T-cell (primary cell): ENCODE measurements at regions not wholly inside any gene's neighbourhood (a gene's known extent, or its start where the extent isn't known, plus 50 kb on each side); places are given as distances from the start of the nearest gene placed in this dataset.

Experiments used
- ATAC-seq, 4 experiments: fragments of 200-7000 bp in 3 of 4; fragments of 150-1000 bp in 1 of 4; cut with Tn5 transposase; replicated peaks in 1 of 4; 1 replicate in 3 of 4; 2 replicates in 1 of 4; pipeline ENCODE4 v1.10.0; 2021; ENCODE audit warnings: moderate library complexity in 3 of 4, mild to moderate bottlenecking in 2 of 4, moderate number of reproducible peaks in 1 of 4
- CTCF ChIA-PET, 2 donors: fragments of 300-600 bp; sonication (Branson Sonifier 250); formaldehyde crosslinking; loops; one replicate each; lab custom pipeline; 2022; ENCODE audit warnings: antibody characterized with exemption in 2 of 2; lab: Charles Lee
- POLR2A ChIA-PET, 2 donors: fragments of 300-600 bp; sonication (Branson Sonifier 250); formaldehyde crosslinking; loops; one replicate each; lab custom pipeline; 2022; ENCODE audit warnings: antibody characterized with exemption in 2 of 2; lab: Charles Lee
- DNase-seq, 35 experiments: peaks; one replicate each; pipeline versions ENCODE4 v3.0.0 to v3.0.0-alpha.2; 2013 to 2023
- H3K27ac ChIP-seq: one replicate; pipeline ENCODE4 v1.5.1; 2013; ENCODE audit warnings: low read length
- H3K27me3 ChIP-seq, 2 experiments: replicated peaks in 1 of 2; 1 replicate in 1 of 2; 2 replicates in 1 of 2; pipeline versions ENCODE4 v1.6.1 to v1.7.0; 2013; ENCODE audit warnings: low read length in 1 of 2, mixed read lengths in 1 of 2; ENCODE audit not compliant: control insufficient read depth in 2 of 2, insufficient read depth in 2 of 2; ENCODE audit errors: extremely low read depth in 1 of 2
- H3K36me3 ChIP-seq, 2 donors: 1 replicate in 1 of 2; 2 replicates in 1 of 2; pipeline versions ENCODE4 v1.6.1 to v1.7.0; 2013; ENCODE audit warnings: low read length in 1 of 2; ENCODE audit not compliant: control insufficient read depth in 2 of 2, insufficient read depth in 1 of 2; ENCODE audit errors: extremely low read depth in 1 of 2
- H3K4me1 ChIP-seq, 2 experiments: 1 replicate in 1 of 2; 2 replicates in 1 of 2; pipeline versions ENCODE4 v1.6.1 to v1.7.0; 2013; ENCODE audit warnings: low read length in 2 of 2, mixed read lengths in 1 of 2; ENCODE audit not compliant: insufficient read depth in 2 of 2, control insufficient read depth in 1 of 2; ENCODE audit errors: extremely low read depth in 1 of 2
- H3K4me3 ChIP-seq, 2 donors: 1 replicate in 1 of 2; 2 replicates in 1 of 2; pipeline versions ENCODE4 v1.5.1 to v1.7.0; 2013; ENCODE audit warnings: mild to moderate bottlenecking in 2 of 2, low read length in 1 of 2, moderate library complexity in 1 of 2; ENCODE audit not compliant: control insufficient read depth in 1 of 2; ENCODE audit errors: extremely low read depth in 1 of 2
- H3K9me3 ChIP-seq: 2 replicates; pipeline ENCODE4 v1.7.0; 2013
- H3K27ac Mint-ChIP-seq, 2 donors: one replicate each; pipeline ENCODE4 v1.8.0; 2020 to 2021; ENCODE audit warnings: mild to moderate bottlenecking in 2 of 2, mixed read lengths in 2 of 2
- H3K27me3 Mint-ChIP-seq, 2 donors: one replicate each; pipeline ENCODE4 v1.8.0; 2021 to 2022; ENCODE audit warnings: mixed read lengths in 2 of 2
- H3K36me3 Mint-ChIP-seq: one replicate; pipeline ENCODE4 v1.8.0; 2021; ENCODE audit warnings: mixed read lengths
- H3K4me1 Mint-ChIP-seq, 3 donors: one replicate each; pipeline ENCODE4 v1.8.0; 2020 to 2022; ENCODE audit warnings: mixed read lengths in 3 of 3, mild to moderate bottlenecking in 1 of 3
- H3K4me3 Mint-ChIP-seq, 3 donors: one replicate each; pipeline ENCODE4 v1.8.0; 2020 to 2022; ENCODE audit warnings: mild to moderate bottlenecking in 3 of 3, mixed read lengths in 3 of 3, moderate library complexity in 3 of 3
- H3K9me3 Mint-ChIP-seq, 3 donors: one replicate each; pipeline ENCODE4 v1.8.0; 2020 to 2022; ENCODE audit warnings: mixed read lengths in 3 of 3
- WGBS: methylation state at CpG from one replicate; pipeline ENCODE4 v1.1.5; 2013; ENCODE audit warnings: missing lambda C conversion rate; ENCODE audit not compliant: insufficient coverage; 5-methylcytosine and 5-hydroxymethylcytosine counted together

DNA sequence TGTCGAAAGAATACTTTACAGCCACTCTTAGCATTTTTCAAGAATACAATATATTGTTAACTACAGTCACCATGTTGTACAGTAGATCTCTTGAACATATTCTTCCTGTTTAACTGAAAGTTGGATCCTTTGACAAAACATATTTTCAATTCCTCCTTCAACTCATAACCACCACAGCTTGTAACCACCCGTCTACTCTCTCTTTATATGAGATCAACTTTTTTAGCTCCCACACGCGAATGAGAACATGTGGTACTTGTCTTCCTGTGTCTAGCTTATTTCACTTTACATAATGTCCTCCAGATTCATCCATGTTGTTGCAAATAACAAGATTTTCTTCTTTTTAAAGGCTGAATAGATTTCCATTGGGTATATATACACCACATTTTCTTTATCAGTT is 338.3 kb upstream of the IGFBP7 start:
- Mint-ChIP-seq H3K4me1 (no peaks in the 10 kb centered on the region), H3K4me3 (no peak overlapping the region), H3K27ac (no peak overlapping the region), H3K36me3 (no peaks in the 10 kb centered on the region), H3K9me3 (peaks cover 8 to 30% (median 9%) of the 10 kb centered on the region in 3 donors), H3K27me3 (no peaks in the 10 kb centered on the region)
- ChIA-PET CTCF (no interaction called here), POLR2A (no interaction called here)
- Histone ChIP-seq H3K9me3 (no peaks in the 10 kb centered on the region), H3K4me3 (no peak overlapping the region), H3K4me1 (no peaks in the 10 kb centered on the region), H3K27ac (no peak overlapping the region), H3K27me3 (no peaks in the 10 kb centered on the region), H3K36me3 (no peaks in the 10 kb centered on the region)
- DNase-seq (no peak), ATAC-seq (no peak)
- WGBS, result 74% methylated on average over 2 of the region's 4 CpGs

DNA sequence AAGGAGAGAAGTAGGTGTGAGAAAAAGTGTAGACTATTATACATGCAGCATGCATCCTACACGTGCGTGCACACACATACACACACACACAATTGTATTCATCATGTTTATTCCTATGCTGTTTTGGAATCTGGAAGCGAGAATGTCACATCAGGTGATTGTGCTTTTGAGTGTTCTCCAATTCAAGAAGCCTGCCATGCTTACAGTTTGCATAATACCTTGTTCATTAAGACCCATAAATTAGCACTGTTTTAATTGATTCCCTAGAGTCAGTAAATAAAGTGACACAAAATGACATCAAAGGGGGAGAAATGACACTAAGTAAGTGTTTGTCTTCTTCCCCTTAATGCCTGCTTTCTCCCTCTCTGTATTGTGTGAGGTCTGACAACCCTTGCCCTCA is 336.1 kb upstream of the IGFBP7 start:
- ATAC-seq (no peak), DNase-seq (no peak)
- peaks cover 3 to 13% (median 8%) of the 10 kb centered on the region in 3 donors for H3K9me3 Mint-ChIP-seq
- H3K4me3 Mint-ChIP-seq, result no peak overlapping the region
- no peaks in the 10 kb centered on the region for H3K4me1 ChIP-seq
- H3K36me3 ChIP-seq, result no peaks in the 10 kb centered on the region
- no peaks in the 10 kb centered on the region for H3K27me3 Mint-ChIP-seq
- ChIA-PET POLR2A (no interaction called here), CTCF (no interaction called here)
- H3K4me1 Mint-ChIP-seq, result no peaks in the 10 kb centered on the region
- WGBS, result 83% methylated on average over 1 of the region's 3 CpGs
- no peaks in the 10 kb centered on the region for H3K9me3 ChIP-seq
- no peaks in the 10 kb centered on the region for H3K36me3 Mint-ChIP-seq
- H3K27ac Mint-ChIP-seq, result no peak overlapping the region
- no peaks in the 10 kb centered on the region for H3K27me3 ChIP-seq
- H3K27ac ChIP-seq, result no peak overlapping the region
- no peak overlapping the region for H3K4me3 ChIP-seq

DNA sequence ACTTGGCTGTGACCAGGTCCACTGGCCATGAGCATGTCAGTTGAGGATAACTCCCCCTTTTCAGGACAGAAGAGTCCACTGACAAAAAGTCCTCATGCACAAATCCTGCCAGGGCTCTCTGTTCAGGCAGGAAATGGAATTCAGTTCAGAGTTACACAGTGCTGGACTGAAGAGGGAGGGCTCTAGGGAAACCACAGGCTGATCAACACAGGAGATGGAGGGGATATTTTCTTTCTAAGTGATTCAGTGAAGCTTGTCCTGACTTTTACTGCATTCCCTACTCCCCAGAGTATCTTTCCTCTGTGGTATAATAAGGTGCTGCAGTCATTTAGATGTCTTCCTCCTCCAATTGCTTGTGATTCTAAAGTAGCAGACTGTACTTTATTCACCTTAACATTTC is 335.5 kb upstream of the IGFBP7 start:
- no peaks in the 10 kb centered on the region for H3K9me3 ChIP-seq
- no peaks in the 10 kb centered on the region for H3K4me1 Mint-ChIP-seq
- no peaks in the 10 kb centered on the region for H3K4me1 ChIP-seq
- ChIA-PET CTCF (no interaction called here), POLR2A (no interaction called here)
- no peaks in the 10 kb centered on the region for H3K27me3 Mint-ChIP-seq
- H3K9me3 Mint-ChIP-seq, result peaks cover 3 to 9% (median 8%) of the 10 kb centered on the region in 3 donors
- H3K27ac ChIP-seq, result no peak overlapping the region
- H3K27me3 ChIP-seq, result no peaks in the 10 kb centered on the region
- DNase-seq, result no peak
- H3K36me3 ChIP-seq, result no peaks in the 10 kb centered on the region
- H3K36me3 Mint-ChIP-seq, result no peaks in the 10 kb centered on the region
- H3K4me3 Mint-ChIP-seq, result no peak overlapping the region
- ATAC-seq, result no peak
- H3K27ac Mint-ChIP-seq, result no peak overlapping the region
- H3K4me3 ChIP-seq, result no peak overlapping the region

DNA sequence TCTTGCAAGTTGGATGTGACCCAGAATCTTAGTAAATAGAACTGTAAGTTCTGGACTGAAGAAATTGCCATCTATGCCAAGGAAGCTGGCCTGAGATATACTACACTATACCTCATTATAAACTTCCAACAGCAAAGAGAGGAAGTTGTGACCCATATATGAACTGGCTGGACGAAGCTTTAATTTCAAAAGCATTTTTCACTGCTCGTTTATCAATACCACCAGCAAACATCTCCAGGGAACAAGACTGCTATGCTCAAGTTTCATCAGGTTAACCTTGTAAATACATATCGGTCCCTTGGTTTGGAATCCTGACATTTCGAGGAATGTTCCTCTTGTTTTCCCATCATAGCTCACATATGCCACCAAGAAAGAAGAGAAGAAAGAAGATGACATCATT is 334.5 kb upstream of the IGFBP7 start:
- no peaks in the 10 kb centered on the region for H3K4me1 ChIP-seq
- ATAC-seq (no peak), DNase-seq (no peak)
- Mint-ChIP-seq H3K4me3 (no peak overlapping the region), H3K27ac (no peak overlapping the region), H3K9me3 (peaks cover 3 to 8% (median 6%) of the 10 kb centered on the region in 3 donors), H3K4me1 (no peaks in the 10 kb centered on the region), H3K27me3 (no peaks in the 10 kb centered on the region), H3K36me3 (no peaks in the 10 kb centered on the region)
- H3K27me3 ChIP-seq, result no peaks in the 10 kb centered on the region
- ChIA-PET POLR2A (no interaction called here), CTCF (no interaction called here)
- WGBS, result 33% methylated on average over 2 of the region's 4 CpGs
- H3K27ac ChIP-seq, result no peak overlapping the region
- H3K9me3 ChIP-seq, result no peaks in the 10 kb centered on the region
- H3K4me3 ChIP-seq, result no peak overlapping the region
- H3K36me3 ChIP-seq, result no peaks in the 10 kb centered on the region

DNA sequence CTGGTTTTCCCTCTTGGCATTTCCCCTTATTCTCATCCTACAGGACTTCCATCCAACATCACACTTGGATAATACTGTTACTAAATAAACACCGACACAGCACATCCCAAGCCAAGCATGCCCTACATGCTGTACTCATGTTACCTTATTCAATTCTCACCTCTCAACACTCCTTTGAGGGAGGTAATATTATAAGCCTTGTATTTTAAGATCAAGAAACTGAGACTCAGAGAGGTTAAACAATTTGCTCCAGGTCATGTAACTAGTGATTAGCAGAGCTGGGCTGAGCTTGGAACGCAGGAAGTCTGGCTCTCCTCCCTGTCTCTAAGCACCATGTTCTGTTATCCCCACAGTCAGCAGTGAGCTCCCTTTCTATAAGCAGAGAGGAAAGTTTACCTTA is 333.6 kb upstream of the IGFBP7 start:
- Histone ChIP-seq H3K4me3 (no peak overlapping the region), H3K36me3 (no peaks in the 10 kb centered on the region), H3K27me3 (no peaks in the 10 kb centered on the region), H3K27ac (no peak overlapping the region), H3K9me3 (no peaks in the 10 kb centered on the region), H3K4me1 (no peaks in the 10 kb centered on the region)
- Mint-ChIP-seq H3K27ac (no peak overlapping the region), H3K27me3 (no peaks in the 10 kb centered on the region), H3K4me1 (no peaks in the 10 kb centered on the region), H3K9me3 (peaks cover 3 to 8% (median 4%) of the 10 kb centered on the region in 3 donors), H3K4me3 (no peak overlapping the region), H3K36me3 (no peaks in the 10 kb centered on the region)
- POLR2A ChIA-PET, result no interaction called here
- ATAC-seq (no peak), DNase-seq (no peak)
- WGBS, result no CpG with 5 or more reads among the region's 2 CpGs
- CTCF ChIA-PET, result no interaction called here

DNA sequence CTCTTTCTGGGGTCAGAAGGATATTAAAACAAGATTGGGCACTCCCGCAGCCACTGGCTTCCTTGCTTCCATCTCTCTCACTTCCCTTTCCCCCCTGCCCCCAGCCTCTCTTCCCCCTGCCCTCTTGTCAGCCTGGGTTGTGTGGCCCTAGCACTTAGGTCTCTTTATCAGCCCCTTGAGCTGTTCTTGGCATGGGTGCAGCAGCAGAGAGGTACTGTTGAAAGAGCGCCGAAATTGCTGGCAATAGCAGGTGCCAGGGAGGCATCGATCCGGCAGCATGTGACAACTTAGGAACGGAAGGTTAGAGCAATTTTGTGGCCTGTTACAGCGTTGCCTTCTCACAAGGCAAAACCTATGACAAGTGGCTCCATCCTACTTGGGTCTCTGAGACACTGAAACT is 333.1 kb upstream of the IGFBP7 start:
- ChIA-PET POLR2A (no interaction called here), CTCF (no interaction called here)
- H3K4me1 ChIP-seq, result no peaks in the 10 kb centered on the region
- no peaks in the 10 kb centered on the region for H3K27me3 Mint-ChIP-seq
- H3K4me3 Mint-ChIP-seq, result no peak overlapping the region
- H3K36me3 Mint-ChIP-seq, result no peaks in the 10 kb centered on the region
- DNase-seq (no peak), ATAC-seq (no peak)
- H3K4me1 Mint-ChIP-seq, result no peaks in the 10 kb centered on the region
- H3K9me3 Mint-ChIP-seq, result peaks cover 0 to 8% (median 3%) of the 10 kb centered on the region in 3 donors
- WGBS, result 79% methylated on average over 7 of the region's 7 CpGs
- no peaks in the 10 kb centered on the region for H3K36me3 ChIP-seq
- no peaks in the 10 kb centered on the region for H3K27me3 ChIP-seq
- H3K4me3 ChIP-seq, result no peak overlapping the region
- H3K27ac ChIP-seq, result no peak overlapping the region
- H3K9me3 ChIP-seq, result no peaks in the 10 kb centered on the region
- H3K27ac Mint-ChIP-seq, result no peak overlapping the region

DNA sequence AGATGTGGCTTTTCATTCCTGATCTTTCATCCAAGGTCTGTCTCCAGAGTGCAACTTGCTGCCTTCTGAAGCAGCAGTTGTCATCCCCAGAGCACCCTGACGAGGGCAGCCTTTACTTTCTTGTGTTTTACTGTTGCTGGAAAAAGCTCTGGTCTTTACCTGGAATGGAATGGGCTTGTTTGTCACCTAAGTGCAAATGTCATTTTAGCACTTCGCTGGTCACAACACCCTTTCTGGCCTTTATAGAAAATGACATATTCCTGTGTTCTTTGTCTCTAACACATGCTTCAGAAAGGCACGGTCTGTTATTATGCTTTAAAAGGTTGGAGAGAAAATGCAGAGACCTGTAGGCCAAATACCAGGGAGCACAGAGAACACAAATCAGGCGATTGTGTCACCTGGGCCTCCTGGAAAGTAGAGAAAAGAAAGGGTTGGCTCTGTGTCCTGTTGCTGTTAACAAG is 332.7 kb upstream of the IGFBP7 start:
- 27% methylated on average over 2 of the region's 4 CpGs for WGBS
- no peak overlapping the region for H3K27ac Mint-ChIP-seq
- Histone ChIP-seq H3K4me3 (no peak overlapping the region), H3K9me3 (no peaks in the 10 kb centered on the region), H3K36me3 (no peaks in the 10 kb centered on the region), H3K27me3 (no peaks in the 10 kb centered on the region), H3K4me1 (no peaks in the 10 kb centered on the region), H3K27ac (no peak overlapping the region)
- H3K4me3 Mint-ChIP-seq, result no peak overlapping the region
- DNase-seq (no peak), ATAC-seq (no peak)
- ChIA-PET CTCF (no interaction called here), POLR2A (no interaction called here)
- peaks cover 0 to 8% (median 3%) of the 10 kb centered on the region in 3 donors for H3K9me3 Mint-ChIP-seq
- H3K36me3 Mint-ChIP-seq, result no peaks in the 10 kb centered on the region
- no peaks in the 10 kb centered on the region for H3K27me3 Mint-ChIP-seq
- no peaks in the 10 kb centered on the region for H3K4me1 Mint-ChIP-seq
